Upper lobe of right lung (tissue), 1 donor: ENCODE measurements at regions not wholly inside any gene's neighbourhood (a gene's known extent, or its start where the extent isn't known, plus 50 kb on each side); places are given as distances from the start of the nearest gene placed in this dataset.

Experiments
- ATAC-seq: fragments of 200-7000 bp; cut with Tn5 transposase; one replicate; pipeline ENCODE4 v1.9.1; 2020; ENCODE audit warnings: mild to moderate bottlenecking, moderate library complexity
- DNase-seq: peaks from one replicate; pipeline ENCODE4 v3.0.0-alpha.2; 2020
- H3K27ac ChIP-seq: fragments of 200-600 bp; one replicate; pipeline ENCODE4 v1.8.0; 2022
- H3K27me3 ChIP-seq: fragments of 200-600 bp; one replicate; pipeline ENCODE4 v1.8.0; 2022; ENCODE audit warnings: mild to moderate bottlenecking
- H3K36me3 ChIP-seq: fragments of 200-600 bp; one replicate; pipeline ENCODE4 v1.8.0; 2022
- H3K4me1 ChIP-seq: fragments of 200-600 bp; one replicate; pipeline ENCODE4 v1.8.0; 2022
- H3K4me3 ChIP-seq: fragments of 200-600 bp; one replicate; pipeline ENCODE4 v1.8.0; 2022; ENCODE audit warnings: mild to moderate bottlenecking
- H3K9me3 ChIP-seq: fragments of 200-600 bp; one replicate; pipeline ENCODE4 v1.8.0; 2022
- CTCF ChIP-seq: fragments of 200-600 bp; IDR thresholded peaks from one replicate; pipeline ENCODE4 v1.8.0; 2022; ENCODE audit warnings: antibody characterized with exemption
- intact Hi-C: fragments of 100-400 bp; cut with DNase I; formaldehyde crosslinking; loops from one replicate; pipeline ENCODE4 v1.11.0; 2022
- donor health status: DM: no; HTN: yes; CAD: no; lungs with severe emphysema.

GRCh38 chr4:84338367-84338766, 160.7 kb downstream of the NKX6-1 start:
- no peak for TF ChIP-seq CTCF
- Histone ChIP-seq H3K9me3 (peaks cover 5% of the 10 kb centered on the region), H3K4me3 (no peak overlapping the region), H3K36me3 (no peaks in the 10 kb centered on the region), H3K27ac (no peak overlapping the region), H3K4me1 (no peaks in the 10 kb centered on the region), H3K27me3 (no peaks in the 10 kb centered on the region)
- DNase-seq (no peak), ATAC-seq (peak; percentile 25)
- intact Hi-C loops: no loop called here

GRCh38 chr4:84336964-84337705, 162.0 kb downstream of the NKX6-1 start:
- no peak overlapping the region for H3K4me3 ChIP-seq
- no peaks in the 10 kb centered on the region for H3K36me3 ChIP-seq
- no peak for DNase-seq
- no peaks in the 10 kb centered on the region for H3K27me3 ChIP-seq
- no peak for ATAC-seq
- no peaks in the 10 kb centered on the region for H3K9me3 ChIP-seq
- no peak overlapping the region for H3K27ac ChIP-seq
- intact Hi-C loops: no loop called here
- no peaks in the 10 kb centered on the region for H3K4me1 ChIP-seq
- no peak for TF ChIP-seq CTCF

- DNase-seq (no peak), ATAC-seq (no peak)
- Histone ChIP-seq H3K36me3 (no peaks in the 10 kb centered on the region), H3K27ac (no peak overlapping the region), H3K9me3 (no peaks in the 10 kb centered on the region), H3K27me3 (no peaks in the 10 kb centered on the region), H3K4me1 (no peaks in the 10 kb centered on the region), H3K4me3 (no peak overlapping the region)
- TF ChIP-seq CTCF: no peak
- intact Hi-C loops: no loop called here
Measured at GRCh38 chr4:84327526-84327925, 171.6 kb downstream of the NKX6-1 start.

DNA sequence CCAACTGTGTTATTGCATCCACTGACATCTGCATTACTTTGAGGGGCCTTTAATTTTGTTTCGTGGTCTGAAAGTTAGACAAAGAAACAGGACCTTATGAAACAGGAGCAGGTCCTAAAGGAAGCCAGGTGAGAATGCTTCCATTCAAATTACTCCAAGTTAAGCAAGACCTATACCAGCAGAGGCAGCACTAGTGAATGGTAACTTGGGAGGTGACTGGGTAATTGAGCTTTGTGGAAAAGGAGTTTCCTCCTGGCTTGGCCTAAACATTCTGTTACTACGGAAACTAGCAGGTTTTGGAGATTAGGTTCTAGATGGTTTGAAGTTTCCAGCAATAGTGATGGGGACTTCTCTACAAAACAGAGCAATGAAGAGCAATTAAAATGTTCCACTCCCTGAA, 173.5 kb downstream of the NKX6-1 start:
- Histone ChIP-seq H3K27ac (no peak overlapping the region), H3K9me3 (no peaks in the 10 kb centered on the region), H3K4me3 (no peak overlapping the region), H3K27me3 (no peaks in the 10 kb centered on the region), H3K4me1 (no peaks in the 10 kb centered on the region), H3K36me3 (no peaks in the 10 kb centered on the region)
- no peak for DNase-seq
- intact Hi-C loops: no loop called here
- TF ChIP-seq CTCF: no peak
- no peak for ATAC-seq

GRCh38 chr4:84324303-84325245, 174.5 kb downstream of the NKX6-1 start:
- Histone ChIP-seq H3K27me3 (no peaks in the 10 kb centered on the region), H3K4me1 (no peaks in the 10 kb centered on the region), H3K9me3 (no peaks in the 10 kb centered on the region), H3K4me3 (no peak overlapping the region), H3K36me3 (no peaks in the 10 kb centered on the region), H3K27ac (no peak overlapping the region)
- no peak for TF ChIP-seq CTCF
- ATAC-seq (no peak), DNase-seq (no peak)
- intact Hi-C loops: no loop called here
